HepG2 (cell line): ENCODE measurements at regions not wholly inside any gene's neighbourhood (a gene's known extent, or its start where the extent isn't known, plus 50 kb on each side); places are given as distances from the start of the nearest gene placed in this dataset.

Experiments
- ATAC-seq: fragments of 200-7000 bp; cut with Tn5 transposase; 3 replicates; pipeline ENCODE4 v1.9.1; 2020; ENCODE audit warnings: mild to moderate bottlenecking, moderate library complexity
- BruUV-seq: library from RNA; stranded (reverse); fragments of 400-500 nt; replicated peaks from 2 replicates; lab custom pipeline; 2021; lab: Mats Ljungman, UMichigan
- CTCF ChIA-PET: fragments of 300-600 bp; formaldehyde crosslinking; extraction: SDS; loops from one replicate; lab custom pipeline; 2021; ENCODE audit warnings: low total read pairs, inconsistent platforms, low intra/inter-chr PET ratio; lab: Yijun Ruan, JAX
- POLR2A ChIA-PET: fragments of 350-600 bp; sonication (Branson Sonifier 250); formaldehyde crosslinking; loops from one replicate; lab custom pipeline; 2020; ENCODE audit warnings: antibody characterized with exemption, inconsistent platforms; lab: Yijun Ruan, JAX
- DNase-seq: peaks from one replicate; pipeline ENCODE4 v3.0.0-alpha.2; 2015; ENCODE audit warnings: low spot score
- FAIRE-seq: peaks from 3 replicates; lab custom pipeline; 2011; peaks lifted over from hg19 to GRCh38; lab: Jason Lieb, UNC
- H2AFZ ChIP-seq: one replicate; pipeline ENCODE4 v1.6.1; 2011; ENCODE audit warnings: low read length, inconsistent platforms
- H3K27ac ChIP-seq: fragments of 300-600 bp; 3 replicates; pipeline ENCODE4 v1.8.0; 2011; ENCODE audit warnings: mixed run types, mild to moderate bottlenecking, mixed read lengths, low read length, inconsistent platforms; ENCODE audit not compliant: insufficient read depth; ENCODE audit errors: extremely low read length
- H3K27me3 ChIP-seq, 2 experiments: fragments of 200-600 bp in 1 of 2; 2 replicates in 1 of 2; 3 replicates in 1 of 2; pipeline versions ENCODE4 v1.6.0 to v1.8.0; 2011; ENCODE audit warnings: low read length in 2 of 2, mild to moderate bottlenecking in 2 of 2, moderate library complexity in 2 of 2, inconsistent platforms in 1 of 2; ENCODE audit not compliant: insufficient read depth in 2 of 2, control insufficient read depth in 1 of 2
- H3K36me3 ChIP-seq, 2 experiments: fragments of 200-600 bp in 1 of 2; replicated peaks in 1 of 2; 2 replicates in 1 of 2; 3 replicates in 1 of 2; pipeline versions ENCODE4 v1.5.1 to v1.8.0; 2011; ENCODE audit warnings: low read length in 2 of 2, inconsistent platforms in 1 of 2; ENCODE audit not compliant: insufficient read depth in 2 of 2, control insufficient read depth in 1 of 2
- H3K4me1 ChIP-seq: 2 replicates; pipeline ENCODE4 v1.5.1; 2012; ENCODE audit warnings: low read length, inconsistent platforms; ENCODE audit not compliant: insufficient read depth
- H3K4me2 ChIP-seq: 2 replicates; pipeline ENCODE4 v1.6.0; 2011; ENCODE audit warnings: low read depth, low read length, inconsistent platforms
- H3K4me3 ChIP-seq, 3 experiments: fragments of 200-600 bp in 1 of 3; sonication (generic), shearing (Covaris generic) in 1 of 3; replicated peaks in 1 of 3; 2 replicates each; pipeline ENCODE4 v1.5.1; 2011 to 2016; ENCODE audit warnings: low read length in 3 of 3, inconsistent platforms in 2 of 3, low read depth in 2 of 3, mild to moderate bottlenecking in 2 of 3, control low read depth in 1 of 3, mixed read lengths in 1 of 3; ENCODE audit not compliant: insufficient read depth in 1 of 3
- H3K79me2 ChIP-seq: one replicate; pipeline ENCODE4 v1.6.1; 2011; ENCODE audit warnings: low read length, inconsistent platforms; ENCODE audit not compliant: insufficient read depth
- H3K9ac ChIP-seq: 2 replicates; pipeline ENCODE4 v1.6.0; 2011; ENCODE audit warnings: mild to moderate bottlenecking, low read depth, low read length, inconsistent platforms; ENCODE audit not compliant: insufficient read depth
- H3K9me3 ChIP-seq: 2 replicates; pipeline ENCODE4 v1.5.1; 2012; ENCODE audit warnings: mild to moderate bottlenecking, low read length
- H4K20me1 ChIP-seq: 2 replicates; pipeline ENCODE4 v1.6.0; 2011; ENCODE audit warnings: inconsistent platforms, mild to moderate bottlenecking, low read length, moderate library complexity; ENCODE audit not compliant: insufficient read depth
- EP300 ChIP-seq, 3 experiments: sonication (generic) in 1 of 3; formaldehyde crosslinking in 1 of 3; IDR thresholded peaks; 2 replicates each; pipeline versions ENCODE4 v1.5.1 to v1.6.1; 2011 to 2020; ENCODE audit warnings: low read depth in 2 of 3, low read length in 2 of 3, borderline replicate concordance in 1 of 3, improper control_type of control experiment in 1 of 3, mild to moderate bottlenecking in 1 of 3, missing genetic modification reagents in 1 of 3, moderate library complexity in 1 of 3
- HNF4A ChIP-seq: sonication (generic); formaldehyde crosslinking; IDR thresholded peaks from 2 replicates; pipeline ENCODE4 v1.4.0; 2020; ENCODE audit warnings: missing genetic modification reagents
- HNF4G ChIP-seq, 2 experiments: sonication (generic) in 1 of 2; formaldehyde crosslinking in 1 of 2; IDR thresholded peaks; 2 replicates each; pipeline versions ENCODE4 v1.4.0 to v1.6.1; 2011 to 2020; ENCODE audit warnings: borderline replicate concordance in 2 of 2, low read depth in 2 of 2, mild to moderate bottlenecking in 2 of 2, low read length in 1 of 2, missing genetic modification reagents in 1 of 2, moderate library complexity in 1 of 2
- PHF20 ChIP-seq: sonication (generic); formaldehyde crosslinking; IDR thresholded peaks from 2 replicates; pipeline ENCODE4 v1.5.0; 2020; ENCODE audit warnings: mild to moderate bottlenecking, missing genetic modification reagents
- RXRB ChIP-seq: IDR thresholded peaks from 2 replicates; pipeline ENCODE4 v1.6.1; 2016; ENCODE audit warnings: borderline replicate concordance, missing genetic modification reagents, missing compliant biosample characterization
- SMAD1 ChIP-seq: sonication (generic); formaldehyde crosslinking; IDR thresholded peaks from 2 replicates; pipeline ENCODE4 v1.4.0; 2020; ENCODE audit warnings: missing genetic modification reagents, low read depth, mild to moderate bottlenecking, borderline replicate concordance
- ZNF451 ChIP-seq: sonication (generic); formaldehyde crosslinking; IDR thresholded peaks from 2 replicates; pipeline ENCODE4 v1.5.0; 2020; ENCODE audit warnings: mild to moderate bottlenecking, missing genetic modification reagents
- ZSCAN12 ChIP-seq: sonication (generic); formaldehyde crosslinking; IDR thresholded peaks from 2 replicates; pipeline ENCODE4 v1.9.0; 2021; ENCODE audit warnings: mild to moderate bottlenecking, missing genetic modification reagents
- ZSCAN30 ChIP-seq: sonication (generic); formaldehyde crosslinking; IDR thresholded peaks from 2 replicates; pipeline ENCODE4 v1.5.0; 2020; ENCODE audit warnings: mild to moderate bottlenecking, missing genetic modification reagents
- WGBS: methylation state at CpG from one replicate; pipeline ENCODE4 v1.1.6; 2017; ENCODE audit warnings: low lambda C conversion rate; 5-methylcytosine and 5-hydroxymethylcytosine counted together
- in situ Hi-C: cut with HindIII; loops from 2 replicates; pipeline ENCODE4 v1.10.0; 2017; ENCODE audit warnings: low pct_unique_long_range_greater_than_20kb; ENCODE audit not compliant: extremely low pct_ligation_motif_present
- intact Hi-C: fragments of 100-400 bp; cut with micrococcal nuclease; formaldehyde crosslinking; loops from one replicate; pipeline ENCODE4 v1.10.0; 2022; ENCODE audit not compliant: unreplicated experiment
- TF ChIP-seq, protein P1 (sequence below): sonication (generic); formaldehyde crosslinking; IDR thresholded peaks from 2 replicates; pipeline ENCODE4 v1.4.0; 2020; ENCODE audit warnings: missing genetic modification reagents
- TF ChIP-seq, protein P2 (sequence below): sonication (generic); formaldehyde crosslinking; IDR thresholded peaks from 2 replicates; pipeline ENCODE4 v1.8.1; 2023; ENCODE audit warnings: mild to moderate bottlenecking, moderate library complexity, missing genetic modification reagents
- TF ChIP-seq, protein P3 (sequence below): sonication (generic); formaldehyde crosslinking; IDR thresholded peaks from 2 replicates; pipeline ENCODE4 v1.8.0; 2022; ENCODE audit warnings: mild to moderate bottlenecking, missing genetic modification reagents; ENCODE audit not compliant: insufficient replicate concordance
- TF ChIP-seq, protein P4 (sequence below): IDR thresholded peaks from 2 replicates; pipeline ENCODE4 v1.6.1; 2016; ENCODE audit warnings: low read depth

DNA sequence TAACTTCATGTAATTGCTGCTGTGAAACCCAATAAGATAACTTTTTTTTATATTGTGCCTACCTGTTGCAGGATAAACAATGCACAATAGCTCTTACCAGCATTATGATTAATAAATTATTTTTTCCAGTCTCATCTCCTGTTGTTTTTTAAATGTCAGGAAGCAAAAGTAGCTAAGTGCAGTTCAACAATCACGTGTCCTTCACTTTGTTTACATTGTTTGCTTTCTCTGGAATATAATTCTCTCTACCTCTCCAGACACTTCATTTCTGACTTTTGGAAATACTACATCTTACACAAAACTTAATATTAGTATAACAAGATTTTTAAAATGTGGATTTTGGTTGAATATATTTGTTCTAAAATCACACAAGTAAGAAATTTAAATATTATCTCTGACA lies 1359.4 kb downstream of the SLITRK1 start (continued):
- TF ChIP-seq, protein P1, sequence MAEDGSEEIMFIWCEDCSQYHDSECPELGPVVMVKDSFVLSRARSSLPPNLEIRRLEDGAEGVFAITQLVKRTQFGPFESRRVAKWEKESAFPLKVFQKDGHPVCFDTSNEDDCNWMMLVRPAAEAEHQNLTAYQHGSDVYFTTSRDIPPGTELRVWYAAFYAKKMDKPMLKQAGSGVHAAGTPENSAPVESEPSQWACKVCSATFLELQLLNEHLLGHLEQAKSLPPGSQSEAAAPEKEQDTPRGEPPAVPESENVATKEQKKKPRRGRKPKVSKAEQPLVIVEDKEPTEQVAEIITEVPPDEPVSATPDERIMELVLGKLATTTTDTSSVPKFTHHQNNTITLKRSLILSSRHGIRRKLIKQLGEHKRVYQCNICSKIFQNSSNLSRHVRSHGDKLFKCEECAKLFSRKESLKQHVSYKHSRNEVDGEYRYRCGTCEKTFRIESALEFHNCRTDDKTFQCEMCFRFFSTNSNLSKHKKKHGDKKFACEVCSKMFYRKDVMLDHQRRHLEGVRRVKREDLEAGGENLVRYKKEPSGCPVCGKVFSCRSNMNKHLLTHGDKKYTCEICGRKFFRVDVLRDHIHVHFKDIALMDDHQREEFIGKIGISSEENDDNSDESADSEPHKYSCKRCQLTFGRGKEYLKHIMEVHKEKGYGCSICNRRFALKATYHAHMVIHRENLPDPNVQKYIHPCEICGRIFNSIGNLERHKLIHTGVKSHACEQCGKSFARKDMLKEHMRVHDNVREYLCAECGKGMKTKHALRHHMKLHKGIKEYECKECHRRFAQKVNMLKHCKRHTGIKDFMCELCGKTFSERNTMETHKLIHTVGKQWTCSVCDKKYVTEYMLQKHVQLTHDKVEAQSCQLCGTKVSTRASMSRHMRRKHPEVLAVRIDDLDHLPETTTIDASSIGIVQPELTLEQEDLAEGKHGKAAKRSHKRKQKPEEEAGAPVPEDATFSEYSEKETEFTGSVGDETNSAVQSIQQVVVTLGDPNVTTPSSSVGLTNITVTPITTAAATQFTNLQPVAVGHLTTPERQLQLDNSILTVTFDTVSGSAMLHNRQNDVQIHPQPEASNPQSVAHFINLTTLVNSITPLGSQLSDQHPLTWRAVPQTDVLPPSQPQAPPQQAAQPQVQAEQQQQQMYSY (CRISPR knock-in tag) = no peak
- TF ChIP-seq, all 625 proteins: peak for 0

DNA sequence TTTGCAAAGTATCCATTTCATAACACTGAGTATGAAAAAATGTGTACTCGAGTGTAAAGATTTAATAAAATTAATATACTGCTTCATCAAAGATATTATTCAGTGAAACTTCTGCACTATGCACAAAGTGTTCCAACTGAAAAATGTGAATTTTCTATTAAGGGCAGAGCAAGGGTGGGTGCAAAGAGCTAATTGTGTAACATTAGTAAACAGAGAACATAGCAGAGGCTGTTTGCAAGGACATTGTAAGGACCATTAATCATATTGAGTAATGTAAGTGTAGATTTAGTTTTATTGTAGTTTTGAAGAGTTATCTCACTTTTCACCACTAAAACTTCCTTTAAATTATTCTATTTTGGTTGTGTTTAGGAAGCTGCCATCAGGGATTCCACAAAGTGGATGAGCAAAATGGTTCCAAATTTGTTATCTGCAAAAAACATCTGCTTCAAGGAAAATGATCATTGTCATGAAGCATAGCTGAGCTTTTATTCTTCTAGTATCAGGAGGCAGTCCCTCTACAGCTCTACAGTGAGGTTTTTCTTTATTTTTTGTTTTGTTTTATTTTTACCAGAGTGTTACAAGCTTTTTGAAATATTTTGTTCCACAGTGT lies 1375.4 kb downstream of the SLITRK1 start:
- Histone ChIP-seq H3K4me2 (no peak overlapping the region), H3K27ac (no peak overlapping the region), H3K79me2 (no peaks in the 10 kb centered on the region), H2AFZ (no peak overlapping the region), H3K27me3 (no peaks in the 10 kb centered on the region), H3K9ac (no peak overlapping the region), H3K4me1 (peaks cover 7% of the 10 kb centered on the region), H4K20me1 (no peaks in the 10 kb centered on the region), H3K4me3 (no peak overlapping the region), H3K36me3 (no peaks in the 10 kb centered on the region), H3K9me3 (peaks cover 8% of the 10 kb centered on the region; the same call in 1 of the 2 replicates)
- POLR2A ChIA-PET = no interaction called here
- ATAC-seq (peak; percentile 34; the same call in 1 of the 3 replicates), FAIRE-seq (no peak), DNase-seq (peak; percentile 3)
- intact Hi-C loops = no loop called here
- in situ Hi-C loops = no loop called here
- no TSS peak for BruUV-seq
- CTCF ChIA-PET = no interaction called here
- 0% methylated on average over 1 of the region's 1 CpG for WGBS
- TF ChIP-seq, protein P2, sequence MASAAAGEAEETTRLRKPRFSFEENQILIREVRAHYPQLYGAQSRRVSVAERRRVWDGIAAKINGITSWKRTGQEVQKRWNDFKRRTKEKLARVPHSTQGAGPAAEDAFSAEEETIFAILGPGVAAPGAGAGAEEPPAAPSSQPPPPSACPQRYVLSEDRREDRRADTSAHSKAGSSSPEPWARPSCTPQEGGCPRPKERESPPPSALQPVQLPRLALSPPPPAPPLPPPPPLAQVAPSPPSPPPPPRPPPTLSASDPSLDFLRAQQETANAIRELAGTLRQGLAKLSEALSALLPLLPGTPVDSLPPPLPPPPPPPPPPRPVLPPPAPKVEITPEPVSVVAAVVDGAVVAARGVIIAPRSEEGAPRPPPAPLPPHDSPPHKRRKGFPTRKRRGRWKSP (CRISPR knock-in tag) = no peak
- TF ChIP-seq RXRB (CRISPR knock-in tag) (no peak), SMAD1 (no peak), HNF4A (CRISPR knock-in tag) (peak; percentile 59; the same call in 1 of the 2 replicates), HNF4G (IDR thresholded peaks at IDR 0.05; ENCODE audit: borderline replicate concordance, low read depth, low read length) (0 out of 2 replicates have a peak, but pooled peaks have one; percentile 10), HNF4G (CRISPR knock-in tag; IDR thresholded peaks at IDR 0.05; ENCODE audit: borderline replicate concordance, low read depth) (no peak), EP300 (IDR thresholded peaks at IDR 0.05; ENCODE audit: low read depth in 2 of 2, low read length in 2 of 2) (peak in 1 of 2 experiments; percentile 12; a peak in 1 of 4 replicates), EP300 (CRISPR knock-in tag; IDR thresholded peaks at IDR 0.05; ENCODE audit: borderline replicate concordance) (no peak), ZNF451 (CRISPR knock-in tag) (no peak), PHF20 (CRISPR knock-in tag) (no peak), ZSCAN12 (no peak), ZSCAN30 (CRISPR knock-in tag) (no peak)
- TF ChIP-seq, protein P3, sequence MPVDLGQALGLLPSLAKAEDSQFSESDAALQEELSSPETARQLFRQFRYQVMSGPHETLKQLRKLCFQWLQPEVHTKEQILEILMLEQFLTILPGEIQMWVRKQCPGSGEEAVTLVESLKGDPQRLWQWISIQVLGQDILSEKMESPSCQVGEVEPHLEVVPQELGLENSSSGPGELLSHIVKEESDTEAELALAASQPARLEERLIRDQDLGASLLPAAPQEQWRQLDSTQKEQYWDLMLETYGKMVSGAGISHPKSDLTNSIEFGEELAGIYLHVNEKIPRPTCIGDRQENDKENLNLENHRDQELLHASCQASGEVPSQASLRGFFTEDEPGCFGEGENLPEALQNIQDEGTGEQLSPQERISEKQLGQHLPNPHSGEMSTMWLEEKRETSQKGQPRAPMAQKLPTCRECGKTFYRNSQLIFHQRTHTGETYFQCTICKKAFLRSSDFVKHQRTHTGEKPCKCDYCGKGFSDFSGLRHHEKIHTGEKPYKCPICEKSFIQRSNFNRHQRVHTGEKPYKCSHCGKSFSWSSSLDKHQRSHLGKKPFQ (CRISPR knock-in tag) = no peak
- TF ChIP-seq, protein P4, sequence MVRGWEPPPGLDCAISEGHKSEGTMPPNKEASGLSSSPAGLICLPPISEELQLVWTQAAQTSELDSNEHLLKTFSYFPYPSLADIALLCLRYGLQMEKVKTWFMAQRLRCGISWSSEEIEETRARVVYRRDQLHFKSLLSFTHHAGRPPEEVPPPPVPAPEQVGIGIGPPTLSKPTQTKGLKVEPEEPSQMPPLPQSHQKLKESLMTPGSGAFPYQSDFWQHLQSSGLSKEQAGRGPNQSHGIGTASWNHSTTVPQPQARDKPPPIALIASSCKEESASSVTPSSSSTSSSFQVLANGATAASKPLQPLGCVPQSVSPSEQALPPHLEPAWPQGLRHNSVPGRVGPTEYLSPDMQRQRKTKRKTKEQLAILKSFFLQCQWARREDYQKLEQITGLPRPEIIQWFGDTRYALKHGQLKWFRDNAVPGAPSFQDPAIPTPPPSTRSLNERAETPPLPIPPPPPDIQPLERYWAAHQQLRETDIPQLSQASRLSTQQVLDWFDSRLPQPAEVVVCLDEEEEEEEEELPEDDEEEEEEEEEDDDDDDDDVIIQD = no peak
